OCI-LY7 (cell line): ENCODE measurements at regions not wholly inside any gene's neighbourhood (a gene's known extent, or its start where the extent isn't known, plus 50 kb on each side); places are given as distances from the start of the nearest gene placed in this dataset.
"Not testable (repeated sequence)": the region's sequence is repeated elsewhere in the genome, so short reads cannot be mapped to it uniquely, and the experiment has no call there.

Experiments used
- CTCF ChIP-seq: fragments of 200-600 bp; sonication (generic); conservative IDR thresholded peaks from 2 replicates; pipeline ENCODE4 v1.5.1; 2014; ENCODE audit warnings: mild to moderate bottlenecking, antibody characterized with exemption, low read length, moderate library complexity, mixed read lengths
- EZH2phosphoT487 ChIP-seq: fragments of 200-600 bp; sonication (generic); IDR thresholded peaks from 2 replicates; pipeline ENCODE4 v1.6.1; 2018; ENCODE audit warnings: low read depth, borderline replicate concordance, mild to moderate bottlenecking, mixed run types, antibody characterized with exemption, low read length, moderate library complexity, mixed read lengths

- TF ChIP-seq CTCF, EZH2phosphoT487: not testable (repeated sequence)
Observed at GRCh38 chr4:137405833-137406232, 126.5 kb downstream of the PCDH18 start.
